Activated T-cell treated with anti-CD3 and anti-CD28 coated beads for 24 hours (primary cell): ENCODE measurements at regions not wholly inside any gene's neighbourhood (a gene's known extent, or its start where the extent isn't known, plus 50 kb on each side); places are given as distances from the start of the nearest gene placed in this dataset.
"Not testable (repeated sequence)": the region's sequence is repeated elsewhere in the genome, so short reads cannot be mapped to it uniquely, and the experiment has no call there.

Experiments used
- DNase-seq: peaks from one replicate; pipeline ENCODE4 v3.0.0-alpha.2; 2020; ENCODE audit warnings: low read depth

DNA sequence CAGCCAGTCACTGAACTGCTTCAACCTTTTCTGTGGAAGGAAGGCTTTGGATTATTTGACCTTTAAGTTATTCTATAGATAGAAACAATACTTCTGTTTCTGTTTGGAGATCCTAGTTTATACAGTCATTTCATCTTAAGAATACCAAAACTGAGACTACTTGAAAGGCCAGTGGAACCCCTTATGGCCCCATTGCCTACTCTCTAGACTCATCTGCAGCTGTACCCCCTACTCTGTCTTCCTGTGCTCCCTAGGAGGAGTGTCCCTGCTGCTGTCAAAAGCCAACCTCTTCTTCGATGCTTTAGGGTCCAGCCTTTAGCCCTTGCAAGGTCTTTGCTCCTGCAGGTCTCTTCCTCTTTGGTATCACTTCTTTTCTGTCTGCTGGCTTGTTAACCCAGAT lies 169.6 kb downstream of the EDEM1 start:
- no peak for DNase-seq

DNA sequence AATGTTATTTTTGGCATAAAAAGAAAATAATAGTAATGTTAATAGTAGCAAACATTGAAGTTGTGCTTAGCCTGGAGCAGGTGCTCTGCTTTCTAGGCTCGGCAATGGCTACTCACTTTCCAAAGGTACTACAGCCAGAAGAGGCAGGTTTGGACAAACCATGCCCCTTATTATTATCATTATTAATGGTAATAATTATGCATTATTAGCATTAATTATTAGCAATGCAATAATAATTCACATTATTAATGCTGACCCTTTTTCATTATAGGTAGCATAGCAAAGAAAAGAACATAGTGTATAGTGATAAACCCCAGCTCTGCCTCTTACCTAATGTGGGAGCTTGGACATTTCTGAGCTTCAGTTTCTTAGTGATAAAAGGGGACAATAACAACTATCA lies 171.4 kb downstream of the EDEM1 start:
- DNase-seq = no peak

DNA sequence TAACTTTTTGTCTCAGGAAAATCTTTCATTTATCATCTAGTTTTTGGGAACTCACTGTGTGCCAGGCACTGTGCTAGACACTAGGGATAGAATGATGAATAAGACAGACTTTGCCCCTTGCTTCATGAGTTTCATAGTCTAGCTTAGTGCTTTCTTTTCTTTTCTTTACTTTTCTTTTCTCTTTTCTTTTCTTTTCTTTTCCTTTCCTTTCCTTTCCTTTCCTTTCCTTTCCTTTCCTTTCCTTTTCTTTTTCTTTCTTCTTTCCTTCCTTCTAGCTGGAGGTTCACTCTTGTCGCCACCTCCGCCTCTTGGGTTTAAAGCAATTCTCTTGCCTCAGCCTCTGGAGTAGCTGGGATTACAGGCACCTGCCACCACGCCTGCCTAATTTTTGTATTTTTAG lies 172.9 kb downstream of the EDEM1 start:
- DNase-seq = no peak

DNA sequence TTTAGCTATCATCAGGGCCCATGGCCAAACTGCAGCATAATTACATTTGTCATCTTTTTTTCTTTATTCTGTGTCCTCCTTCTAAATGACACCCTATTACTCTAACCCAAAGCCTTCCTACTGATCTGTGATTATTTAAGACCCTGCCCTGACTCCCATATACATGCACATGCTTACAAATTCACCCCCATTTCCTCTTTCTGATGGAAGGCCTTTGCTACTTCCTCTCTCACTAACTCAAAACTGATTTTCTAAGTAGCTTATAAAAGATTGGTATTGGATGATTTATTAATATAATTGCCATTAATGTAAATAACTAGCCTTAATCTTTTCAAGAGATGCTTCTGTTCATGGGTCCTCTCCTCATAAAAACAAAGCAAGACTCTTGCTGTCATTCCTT lies 179.2 kb downstream of the EDEM1 start:
- no peak for DNase-seq

DNA sequence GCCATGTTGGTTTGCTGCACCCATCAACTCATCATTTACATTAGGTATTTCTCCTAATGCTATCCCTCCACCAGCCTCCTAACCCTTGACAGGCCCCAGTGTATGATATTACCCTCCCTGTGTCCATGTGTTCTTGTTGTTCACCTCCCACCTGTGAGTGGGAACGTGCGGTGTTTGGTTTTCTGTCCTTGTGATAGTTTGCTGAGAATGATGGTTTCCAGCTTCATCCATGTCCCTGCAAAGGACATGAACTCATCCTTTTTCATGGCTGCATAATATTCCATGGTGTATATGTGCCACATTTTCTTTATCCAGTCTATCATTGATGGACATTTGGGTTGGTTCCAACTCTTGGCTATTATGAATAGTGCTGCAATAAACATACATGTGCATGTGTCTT lies 184.0 kb downstream of the EDEM1 start:
- DNase-seq = not testable (repeated sequence)

- DNase-seq = no peak
Observed at GRCh38 chr3:5376761-5377160, 189.3 kb downstream of the EDEM1 start.

DNA sequence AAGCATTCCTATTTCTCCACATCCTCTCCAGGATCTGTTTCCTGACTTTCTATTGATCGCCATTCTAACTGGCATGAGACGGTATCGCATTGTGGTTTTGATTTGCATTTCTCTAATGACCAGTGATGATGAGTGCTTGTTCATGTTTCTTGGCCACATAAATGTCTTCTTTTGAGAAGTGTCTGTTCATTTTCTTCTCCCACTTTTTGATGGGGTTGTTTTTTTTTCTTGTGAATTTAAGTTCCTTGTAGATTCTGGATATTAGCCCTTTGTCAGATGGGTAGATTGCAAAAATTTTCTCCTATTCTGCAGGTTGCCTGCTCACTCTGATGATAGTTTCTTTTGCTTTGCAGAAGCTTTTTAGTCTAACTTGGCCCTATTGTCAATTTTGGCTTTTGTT lies 191.8 kb downstream of the EDEM1 start:
- DNase-seq = not testable (repeated sequence)

DNA sequence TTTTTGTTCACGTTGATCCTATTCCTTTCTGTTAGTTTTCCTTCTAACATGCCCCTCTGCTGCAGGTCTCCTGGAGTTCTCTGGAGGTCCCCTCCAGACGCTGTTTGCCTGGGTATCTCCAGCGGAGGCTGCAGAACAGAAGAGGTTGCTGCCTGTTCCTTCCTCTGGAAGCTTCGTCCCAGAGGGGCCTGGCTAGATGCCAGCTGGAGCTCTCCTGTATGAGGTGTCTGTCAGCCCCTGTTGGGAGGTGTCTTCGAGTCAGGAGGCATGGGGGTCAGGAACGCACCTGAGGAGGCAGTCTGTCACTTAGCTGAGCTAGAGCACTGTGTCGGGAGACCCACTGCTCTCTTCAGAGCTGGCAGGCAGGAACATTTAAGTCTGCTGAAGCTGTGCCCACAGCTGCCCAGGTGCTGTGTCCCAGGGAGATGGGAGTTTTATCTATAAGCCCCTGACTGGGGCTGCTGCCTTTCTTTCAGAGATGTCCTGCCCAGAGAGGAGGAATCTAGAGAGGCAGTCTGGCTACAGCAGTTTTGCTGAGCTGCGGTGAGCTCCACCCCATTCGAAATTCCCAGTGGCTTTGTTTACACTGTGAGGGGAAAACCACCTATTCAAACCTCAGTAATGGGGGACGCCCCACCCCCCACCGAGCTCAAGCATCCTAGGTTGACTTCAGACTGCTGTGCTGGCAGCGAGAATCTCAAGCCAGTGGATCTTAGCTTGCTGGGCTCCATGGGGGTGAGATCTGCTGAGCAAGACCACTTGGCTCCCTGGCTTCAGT lies 196.2 kb downstream of the EDEM1 start:
- not testable (repeated sequence) for DNase-seq

GRCh38 chr3:5384557-5385236 lies 197.2 kb downstream of the EDEM1 start:
- no peak for DNase-seq

- DNase-seq = no peak
Observed at GRCh38 chr3:5388091-5388490, 200.6 kb downstream of the EDEM1 start.

GRCh38 chr3:5389057-5389456 lies 201.6 kb downstream of the EDEM1 start:
- no peak for DNase-seq

GRCh38 chr3:5390221-5390620 lies 202.7 kb downstream of the EDEM1 start:
- DNase-seq = no peak

DNA sequence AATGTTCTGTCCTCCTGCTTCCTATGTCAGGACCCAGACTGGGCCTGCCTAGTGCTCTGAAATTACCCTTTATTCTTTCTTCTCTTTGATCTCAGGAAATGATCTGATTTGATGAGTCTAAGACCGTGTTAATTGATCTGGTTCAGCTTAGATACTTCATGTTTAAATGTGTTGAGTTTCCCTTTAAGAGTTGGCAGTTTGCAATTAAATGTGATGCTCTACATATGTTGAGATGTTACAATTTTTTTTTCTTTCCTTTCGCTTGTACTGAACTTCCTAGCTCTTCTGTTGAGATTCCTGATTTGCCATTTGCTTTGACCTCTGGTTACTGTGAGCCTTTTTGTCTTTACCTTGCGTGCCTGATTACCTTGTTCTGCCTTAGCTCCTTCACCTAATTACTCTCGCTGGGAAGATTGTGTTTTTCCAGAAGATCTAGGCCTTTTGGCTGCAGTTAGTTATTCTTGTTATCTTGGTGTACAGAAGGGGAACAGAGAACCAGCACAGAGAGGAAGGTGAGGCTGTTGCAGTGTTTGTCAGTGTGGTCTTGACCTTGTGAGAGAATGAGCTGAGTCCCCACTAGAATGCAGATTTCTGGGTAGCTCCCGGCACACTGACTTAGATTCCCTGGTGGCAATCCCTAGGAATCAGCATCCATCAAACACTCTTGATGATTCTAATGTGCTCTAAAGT lies 203.6 kb downstream of the EDEM1 start:
- DNase-seq = no peak

DNA sequence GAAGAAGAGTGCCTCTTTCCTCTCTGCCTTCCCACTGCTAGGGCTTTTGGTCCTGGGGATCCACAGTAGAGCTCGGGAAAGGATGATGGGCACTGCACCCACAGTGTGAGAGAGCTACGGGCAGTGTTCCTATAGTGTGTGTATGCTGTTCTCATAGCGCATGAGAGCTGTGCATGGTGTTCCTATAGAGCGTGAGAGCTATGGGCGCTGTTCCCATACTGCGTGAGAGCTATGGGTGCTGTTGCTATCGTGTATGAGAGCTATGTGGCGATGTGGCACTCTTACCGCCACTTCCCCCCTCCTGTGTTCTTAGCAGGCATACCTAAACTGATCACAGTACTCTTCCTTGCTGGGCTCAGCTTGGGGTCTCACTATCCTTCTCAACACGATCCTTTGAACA lies 213.5 kb downstream of the EDEM1 start:
- no peak for DNase-seq

DNA sequence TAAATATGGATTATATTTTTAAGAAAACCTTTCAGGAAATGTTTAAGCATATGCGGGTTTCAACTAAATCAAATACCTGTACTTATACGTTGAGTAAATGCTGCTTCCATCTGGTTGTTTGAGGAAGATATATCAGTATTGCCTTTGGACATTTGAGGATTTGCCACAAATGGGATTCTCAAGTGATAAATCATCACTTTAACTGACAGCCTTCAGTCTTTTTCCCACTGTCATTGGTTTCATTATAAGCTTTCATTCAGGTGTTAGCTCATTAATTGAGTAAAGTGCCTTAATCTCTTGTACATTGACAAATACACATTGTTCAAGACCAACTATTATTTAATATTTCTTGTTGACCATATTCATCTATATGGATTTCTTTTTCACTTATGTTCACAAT lies 217.2 kb downstream of the EDEM1 start:
- no peak for DNase-seq

DNA sequence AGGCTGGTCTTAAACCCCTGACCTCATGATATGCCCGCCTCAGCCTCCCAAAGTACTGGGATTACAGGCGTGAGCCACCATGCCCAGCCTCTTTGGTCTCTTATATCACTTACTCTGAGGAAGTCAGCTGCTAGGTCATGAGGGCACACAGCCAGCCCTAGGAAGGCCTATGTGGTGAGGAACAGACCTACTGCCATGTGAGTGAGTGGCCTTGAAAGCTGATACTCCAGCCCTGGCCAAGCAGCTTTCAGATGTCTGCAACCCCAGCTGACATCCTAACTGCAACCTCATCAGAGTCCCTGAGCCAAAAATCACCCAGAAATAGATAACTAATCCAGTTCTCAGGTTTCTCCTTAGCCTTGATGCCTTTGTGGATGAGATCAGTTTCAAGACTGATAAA lies 224.3 kb downstream of the EDEM1 start:
- DNase-seq = no peak

GRCh38 chr3:5423076-5423475 lies 235.6 kb downstream of the EDEM1 start:
- no peak for DNase-seq

GRCh38 chr3:5423523-5423922 lies 236.0 kb downstream of the EDEM1 start:
- no peak for DNase-seq

- no peak for DNase-seq
Observed at GRCh38 chr3:5425371-5425770, 237.9 kb downstream of the EDEM1 start.

DNA sequence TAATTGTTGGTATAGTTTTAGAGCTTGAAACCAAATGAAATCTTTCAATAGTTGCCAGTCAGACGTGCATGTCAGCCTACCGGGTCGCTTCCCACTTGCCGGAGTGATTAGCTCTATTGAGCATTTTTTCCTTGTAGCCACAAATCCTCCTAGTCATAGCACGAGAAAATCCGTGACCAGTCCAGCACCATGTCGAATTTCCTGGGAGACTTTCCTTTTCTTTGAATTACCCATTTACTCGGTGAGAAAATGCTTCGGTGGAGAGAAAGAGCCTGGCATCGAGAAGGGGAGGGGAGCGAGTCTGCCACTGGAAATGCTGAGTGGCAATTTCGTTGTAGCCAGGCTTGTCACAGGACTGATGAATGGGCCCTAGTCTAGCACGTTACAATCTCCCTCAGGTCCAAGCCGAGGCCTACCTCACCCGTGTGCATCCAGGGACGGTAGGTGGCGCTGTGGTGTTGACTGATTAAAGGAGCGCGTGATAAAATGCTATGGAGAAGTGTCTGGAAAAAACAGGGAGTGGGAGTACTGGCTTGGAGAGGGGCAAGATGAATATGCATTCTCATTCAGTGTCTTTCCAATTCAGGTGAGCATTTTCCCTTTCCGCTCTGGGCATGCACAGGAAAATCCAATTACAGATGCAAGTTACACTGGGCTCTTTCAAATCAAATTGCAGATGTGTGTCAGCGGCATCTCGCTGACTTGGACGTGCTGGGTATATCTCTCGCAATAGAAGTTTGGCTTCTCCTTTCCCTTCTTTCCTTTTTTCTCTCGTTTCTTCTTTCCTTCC lies 238.8 kb downstream of the EDEM1 start:
- peak; percentile 31 for DNase-seq

GRCh38 chr3:5427021-5427420 lies 239.5 kb downstream of the EDEM1 start:
- no peak for DNase-seq

DNA sequence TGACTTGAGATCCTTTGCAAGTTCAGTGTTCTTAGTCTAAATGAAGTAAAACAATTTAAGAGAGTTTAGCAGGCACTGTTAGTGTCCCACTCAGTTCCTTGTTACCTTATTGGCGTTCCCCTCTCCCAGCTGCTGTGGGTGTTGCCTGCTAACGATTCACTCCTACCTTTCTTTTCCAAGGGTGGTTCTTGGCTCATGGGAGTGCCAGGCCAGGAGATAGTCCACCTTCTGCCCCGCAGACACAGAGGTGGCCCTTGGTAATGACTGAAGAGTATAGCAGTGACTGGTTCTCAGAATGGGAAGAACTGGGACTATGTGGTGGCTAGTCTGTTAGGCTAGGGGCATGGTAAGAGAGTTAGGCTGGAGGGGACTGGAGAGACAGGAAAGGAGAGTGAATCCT lies 240.4 kb downstream of the EDEM1 start:
- no peak for DNase-seq
